ENCODE measurements at regions not wholly inside any gene's neighbourhood (a gene's known extent, or its start where the extent isn't known, plus 50 kb on each side); places are given as distances from the start of the nearest gene placed in this dataset.

GRCh38 chrX:69019073-69019890 lies 146.0 kb downstream of the PJA1 start:
- no peak for TF ChIP-seq POLR2A (IDR thresholded peaks at IDR 0.05)
- TF ChIP-seq, protein P1, sequence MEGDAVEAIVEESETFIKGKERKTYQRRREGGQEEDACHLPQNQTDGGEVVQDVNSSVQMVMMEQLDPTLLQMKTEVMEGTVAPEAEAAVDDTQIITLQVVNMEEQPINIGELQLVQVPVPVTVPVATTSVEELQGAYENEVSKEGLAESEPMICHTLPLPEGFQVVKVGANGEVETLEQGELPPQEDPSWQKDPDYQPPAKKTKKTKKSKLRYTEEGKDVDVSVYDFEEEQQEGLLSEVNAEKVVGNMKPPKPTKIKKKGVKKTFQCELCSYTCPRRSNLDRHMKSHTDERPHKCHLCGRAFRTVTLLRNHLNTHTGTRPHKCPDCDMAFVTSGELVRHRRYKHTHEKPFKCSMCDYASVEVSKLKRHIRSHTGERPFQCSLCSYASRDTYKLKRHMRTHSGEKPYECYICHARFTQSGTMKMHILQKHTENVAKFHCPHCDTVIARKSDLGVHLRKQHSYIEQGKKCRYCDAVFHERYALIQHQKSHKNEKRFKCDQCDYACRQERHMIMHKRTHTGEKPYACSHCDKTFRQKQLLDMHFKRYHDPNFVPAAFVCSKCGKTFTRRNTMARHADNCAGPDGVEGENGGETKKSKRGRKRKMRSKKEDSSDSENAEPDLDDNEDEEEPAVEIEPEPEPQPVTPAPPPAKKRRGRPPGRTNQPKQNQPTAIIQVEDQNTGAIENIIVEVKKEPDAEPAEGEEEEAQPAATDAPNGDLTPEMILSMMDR (IDR thresholded peaks at IDR 0.05), result no peak

Data from sigmoid colon (tissue), 3 donors.